ENCODE measurements at regions not wholly inside any gene's neighbourhood (a gene's known extent, or its start where the extent isn't known, plus 50 kb on each side); places are given as distances from the start of the nearest gene placed in this dataset.

GRCh38 chr9:105087910-105088898, 156.2 kb upstream of the SLC44A1 start:
- Histone ChIP-seq H2AFZ (ENCODE audit: low read length) (no peak overlapping the region), H3K4me2 (ENCODE audit: low read length) (no peak overlapping the region), H4K20me1 (ENCODE audit: insufficient read depth, low read length) (no peaks in the 10 kb centered on the region), H3K79me2 (ENCODE audit: insufficient read depth, low read depth, low read length) (no peaks in the 10 kb centered on the region), H3K4me1 (ENCODE audit: insufficient read depth, low read length, poor library complexity, severe bottlenecking) (no peaks in the 10 kb centered on the region), H3K4me3 (ENCODE audit: low read depth, low read length, poor library complexity, severe bottlenecking) (no peak overlapping the region), H3K36me3 (ENCODE audit: insufficient read depth, low read length) (no peaks in the 10 kb centered on the region), H3K9me2 (ENCODE audit: insufficient read depth, low read length) (no peaks in the 10 kb centered on the region), H3K9me3 (ENCODE audit: low read length) (no peaks in the 10 kb centered on the region), H3K27ac (ENCODE audit: low read depth, low read length, poor library complexity, severe bottlenecking) (no peak overlapping the region)
- CTCF ChIA-PET (ENCODE audit: unreplicated experiment), result no interaction called here
- TF ChIP-seq CTCF (conservative IDR thresholded peaks at IDR 0.05; ENCODE audit: low read length) (no peak), EZH2phosphoT487 (IDR thresholded peaks at IDR 0.05; ENCODE audit: borderline replicate concordance, low read depth, low read length) (no peak)
- DNase-seq (ENCODE audit: low spot score), result no peak
- no TSS peak for BruUV-seq (replicated peaks)
- intact Hi-C loops (cut with micrococcal nuclease; ENCODE audit: unreplicated experiment), result no loop called here
- POLR2A ChIA-PET, result interaction anchor here (0.8 kb wide), 1 partner anchor 15 kb away, joined by 3 read pairs; no protein-coding TSS in a partner anchor

- no peak for TF ChIP-seq EZH2phosphoT487 (IDR thresholded peaks at IDR 0.05; ENCODE audit: borderline replicate concordance, low read depth, low read length)
- TF ChIP-seq CTCF (conservative IDR thresholded peaks at IDR 0.05; ENCODE audit: low read length), result no peak
- Histone ChIP-seq H3K4me1 (ENCODE audit: insufficient read depth, low read length, poor library complexity, severe bottlenecking) (no peaks in the 10 kb centered on the region), H3K4me3 (ENCODE audit: low read depth, low read length, poor library complexity, severe bottlenecking) (no peak overlapping the region), H3K79me2 (ENCODE audit: insufficient read depth, low read depth, low read length) (no peaks in the 10 kb centered on the region), H3K27ac (ENCODE audit: low read depth, low read length, poor library complexity, severe bottlenecking) (no peak overlapping the region), H3K9me3 (ENCODE audit: low read length) (no peaks in the 10 kb centered on the region), H3K4me2 (ENCODE audit: low read length) (no peak overlapping the region), H2AFZ (ENCODE audit: low read length) (no peak overlapping the region), H4K20me1 (ENCODE audit: insufficient read depth, low read length) (no peaks in the 10 kb centered on the region), H3K36me3 (ENCODE audit: insufficient read depth, low read length) (no peaks in the 10 kb centered on the region), H3K9me2 (ENCODE audit: insufficient read depth, low read length) (no peaks in the 10 kb centered on the region)
- ChIA-PET CTCF (ENCODE audit: unreplicated experiment) (no interaction called here), POLR2A (interaction anchor here (0.7 kb wide), 1 partner anchor 57 kb away, joined by 3 read pairs; no protein-coding TSS in a partner anchor)
- no TSS peak for BruUV-seq (replicated peaks)
- no peak for DNase-seq (ENCODE audit: low spot score)
- intact Hi-C loops (cut with micrococcal nuclease; ENCODE audit: unreplicated experiment), result no loop called here
These were observed 154.6 kb upstream of the SLC44A1 start for GRCh38 chr9:105089874-105090273.

Measured in OCI-LY7 (cell line).